ENCODE measurements at regions not wholly inside any gene's neighbourhood (a gene's known extent, or its start where the extent isn't known, plus 50 kb on each side); places are given as distances from the start of the nearest gene placed in this dataset.

- peaks cover 9% of the 10 kb centered on the region; the same call in 1 of the 2 replicates for H3K9me3 ChIP-seq (ENCODE audit: insufficient read depth, low read length)
- H3K4me3 ChIP-seq (ENCODE audit: insufficient read length, low read depth) = no peak overlapping the region
- no peaks in the 10 kb centered on the region for H3K36me3 ChIP-seq (ENCODE audit: insufficient read depth, insufficient read length, low read length)
- no peak overlapping the region for H3K9ac ChIP-seq (ENCODE audit: insufficient read length, low read depth)
- no peaks in the 10 kb centered on the region for H3K4me1 ChIP-seq (ENCODE audit: insufficient read depth, insufficient read length)
- no peak for TF ChIP-seq YY1 (IDR thresholded peaks at IDR 0.05; ENCODE audit: insufficient read depth, insufficient read length)
- no peak for TF ChIP-seq ZNF274 (IDR thresholded peaks at IDR 0.05; ENCODE audit: low read depth, low read length)
- no peak for TF ChIP-seq SUZ12 (IDR thresholded peaks at IDR 0.05; ENCODE audit: extremely low read depth, insufficient read depth, insufficient read length)
- no peak for DNase-seq (ENCODE audit: low read depth, low spot score)
- no peaks in the 10 kb centered on the region for H3K27me3 ChIP-seq (ENCODE audit: insufficient read depth, insufficient read length)
Observed at GRCh38 chr7:12766416-12766815, 79.0 kb downstream of the ARL4A start.

- Histone ChIP-seq H3K9me3 (ENCODE audit: insufficient read depth, low read length) (no peaks in the 10 kb centered on the region), H3K36me3 (ENCODE audit: insufficient read depth, insufficient read length, low read length) (no peaks in the 10 kb centered on the region), H3K4me3 (ENCODE audit: insufficient read length, low read depth) (no peak overlapping the region), H3K27me3 (ENCODE audit: insufficient read depth, insufficient read length) (no peaks in the 10 kb centered on the region), H3K4me1 (ENCODE audit: insufficient read depth, insufficient read length) (no peaks in the 10 kb centered on the region), H3K9ac (ENCODE audit: insufficient read length, low read depth) (no peak overlapping the region)
- DNase-seq (ENCODE audit: low read depth, low spot score) = no peak
- TF ChIP-seq SUZ12 (IDR thresholded peaks at IDR 0.05; ENCODE audit: extremely low read depth, insufficient read depth, insufficient read length) (no peak), ZNF274 (IDR thresholded peaks at IDR 0.05; ENCODE audit: low read depth, low read length) (no peak), YY1 (IDR thresholded peaks at IDR 0.05; ENCODE audit: insufficient read depth, insufficient read length) (no peak)
Observed at GRCh38 chr7:12768948-12769347, 81.5 kb downstream of the ARL4A start.

DNA sequence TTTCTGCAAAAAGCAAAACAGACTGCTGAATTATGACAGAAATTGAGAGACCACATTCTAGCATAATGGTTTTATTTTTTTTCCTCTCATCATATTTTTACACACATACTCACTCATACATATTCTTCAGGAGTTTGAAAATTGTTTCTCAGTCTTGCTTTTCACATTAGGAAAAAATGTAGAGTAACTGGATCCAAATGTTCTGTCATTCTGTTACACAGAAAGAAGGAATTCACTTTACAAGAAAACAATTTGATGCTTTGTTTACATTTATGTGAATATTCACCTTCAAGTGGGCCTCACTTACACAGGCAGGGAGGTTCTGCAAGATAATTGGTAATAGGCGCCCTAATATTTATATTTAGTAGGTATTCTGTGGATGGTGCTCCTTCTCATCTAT lies 82.0 kb downstream of the ARL4A start:
- no peak for DNase-seq (ENCODE audit: low read depth, low spot score)
- H3K36me3 ChIP-seq (ENCODE audit: insufficient read depth, insufficient read length, low read length) = no peaks in the 10 kb centered on the region
- no peak overlapping the region for H3K4me3 ChIP-seq (ENCODE audit: insufficient read length, low read depth)
- no peak overlapping the region for H3K9ac ChIP-seq (ENCODE audit: insufficient read length, low read depth)
- TF ChIP-seq ZNF274 (IDR thresholded peaks at IDR 0.05; ENCODE audit: low read depth, low read length) (no peak), SUZ12 (IDR thresholded peaks at IDR 0.05; ENCODE audit: extremely low read depth, insufficient read depth, insufficient read length) (no peak), YY1 (IDR thresholded peaks at IDR 0.05; ENCODE audit: insufficient read depth, insufficient read length) (no peak)
- no peaks in the 10 kb centered on the region for H3K4me1 ChIP-seq (ENCODE audit: insufficient read depth, insufficient read length)
- H3K27me3 ChIP-seq (ENCODE audit: insufficient read depth, insufficient read length) = no peaks in the 10 kb centered on the region
- H3K9me3 ChIP-seq (ENCODE audit: insufficient read depth, low read length) = no peaks in the 10 kb centered on the region

GRCh38 chr7:12770227-12770975 lies 83.0 kb downstream of the ARL4A start:
- H3K4me3 ChIP-seq (ENCODE audit: insufficient read length, low read depth) = no peak overlapping the region
- H3K27me3 ChIP-seq (ENCODE audit: insufficient read depth, insufficient read length) = no peaks in the 10 kb centered on the region
- H3K9ac ChIP-seq (ENCODE audit: insufficient read length, low read depth) = no peak overlapping the region
- H3K4me1 ChIP-seq (ENCODE audit: insufficient read depth, insufficient read length) = no peaks in the 10 kb centered on the region
- no peaks in the 10 kb centered on the region for H3K36me3 ChIP-seq (ENCODE audit: insufficient read depth, insufficient read length, low read length)
- TF ChIP-seq YY1 (IDR thresholded peaks at IDR 0.05; ENCODE audit: insufficient read depth, insufficient read length) = no peak
- no peak for TF ChIP-seq SUZ12 (IDR thresholded peaks at IDR 0.05; ENCODE audit: extremely low read depth, insufficient read depth, insufficient read length)
- no peak for TF ChIP-seq ZNF274 (IDR thresholded peaks at IDR 0.05; ENCODE audit: low read depth, low read length)
- peak; percentile 16 for DNase-seq (ENCODE audit: low read depth, low spot score)
- H3K9me3 ChIP-seq (ENCODE audit: insufficient read depth, low read length) = no peaks in the 10 kb centered on the region

DNA sequence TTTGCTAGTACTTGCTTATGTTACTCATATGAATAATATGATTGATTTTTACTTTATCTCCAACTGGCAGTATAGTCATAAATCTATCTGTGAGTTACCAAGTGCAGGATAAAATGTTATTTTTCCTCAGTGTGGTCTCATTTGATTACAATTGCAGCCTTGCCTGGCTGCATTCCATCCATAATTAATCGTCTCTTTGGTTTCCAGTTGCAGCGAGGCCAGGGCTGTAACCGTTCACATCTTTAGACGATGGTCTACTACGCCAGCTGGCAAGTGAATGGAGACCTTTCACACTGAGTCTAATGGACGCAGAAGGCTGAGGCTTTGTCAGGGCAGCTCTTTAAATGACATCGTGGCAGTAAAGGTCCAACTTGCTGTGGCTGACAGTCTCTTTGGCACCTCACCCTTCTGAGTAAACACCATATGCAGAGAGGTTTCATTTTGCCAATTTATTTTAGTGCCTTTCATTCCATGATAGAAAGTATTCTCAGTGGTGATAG lies 84.0 kb downstream of the ARL4A start:
- Histone ChIP-seq H3K27me3 (ENCODE audit: insufficient read depth, insufficient read length) (no peaks in the 10 kb centered on the region), H3K36me3 (ENCODE audit: insufficient read depth, insufficient read length, low read length) (no peaks in the 10 kb centered on the region), H3K4me1 (ENCODE audit: insufficient read depth, insufficient read length) (no peaks in the 10 kb centered on the region), H3K4me3 (ENCODE audit: insufficient read length, low read depth) (no peak overlapping the region), H3K9me3 (ENCODE audit: insufficient read depth, low read length) (no peaks in the 10 kb centered on the region), H3K9ac (ENCODE audit: insufficient read length, low read depth) (no peak overlapping the region)
- TF ChIP-seq ZNF274 (IDR thresholded peaks at IDR 0.05; ENCODE audit: low read depth, low read length) = no peak
- TF ChIP-seq YY1 (IDR thresholded peaks at IDR 0.05; ENCODE audit: insufficient read depth, insufficient read length) = no peak
- TF ChIP-seq SUZ12 (IDR thresholded peaks at IDR 0.05; ENCODE audit: extremely low read depth, insufficient read depth, insufficient read length) = no peak
- no peak for DNase-seq (ENCODE audit: low read depth, low spot score)

DNA sequence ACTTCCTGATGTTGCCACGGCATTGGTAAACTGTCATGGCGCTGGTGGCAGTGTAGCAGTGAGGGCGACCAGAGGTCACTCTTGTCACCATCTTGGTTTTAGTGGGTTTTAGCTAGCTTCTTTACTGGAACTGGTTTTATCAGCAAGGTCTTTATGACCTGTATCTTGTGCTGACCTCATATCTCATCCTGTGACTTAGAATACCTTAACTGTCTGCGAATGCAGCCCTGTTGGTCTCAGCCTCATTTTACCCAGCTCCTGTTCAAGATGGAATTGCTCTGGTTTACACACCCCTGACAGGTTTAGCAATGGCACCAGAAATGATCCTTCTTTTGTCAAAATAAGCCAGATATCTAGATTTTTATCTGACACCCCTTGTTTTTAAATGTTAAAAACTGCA lies 85.3 kb downstream of the ARL4A start:
- H3K27me3 ChIP-seq (ENCODE audit: insufficient read depth, insufficient read length) = no peaks in the 10 kb centered on the region
- no peaks in the 10 kb centered on the region for H3K4me1 ChIP-seq (ENCODE audit: insufficient read depth, insufficient read length)
- no peaks in the 10 kb centered on the region for H3K36me3 ChIP-seq (ENCODE audit: insufficient read depth, insufficient read length, low read length)
- no peak overlapping the region for H3K9ac ChIP-seq (ENCODE audit: insufficient read length, low read depth)
- TF ChIP-seq SUZ12 (IDR thresholded peaks at IDR 0.05; ENCODE audit: extremely low read depth, insufficient read depth, insufficient read length) (no peak), YY1 (IDR thresholded peaks at IDR 0.05; ENCODE audit: insufficient read depth, insufficient read length) (no peak)
- H3K4me3 ChIP-seq (ENCODE audit: insufficient read length, low read depth) = no peak overlapping the region
- no peaks in the 10 kb centered on the region for H3K9me3 ChIP-seq (ENCODE audit: insufficient read depth, low read length)
- no peak for DNase-seq (ENCODE audit: low read depth, low spot score)

DNA sequence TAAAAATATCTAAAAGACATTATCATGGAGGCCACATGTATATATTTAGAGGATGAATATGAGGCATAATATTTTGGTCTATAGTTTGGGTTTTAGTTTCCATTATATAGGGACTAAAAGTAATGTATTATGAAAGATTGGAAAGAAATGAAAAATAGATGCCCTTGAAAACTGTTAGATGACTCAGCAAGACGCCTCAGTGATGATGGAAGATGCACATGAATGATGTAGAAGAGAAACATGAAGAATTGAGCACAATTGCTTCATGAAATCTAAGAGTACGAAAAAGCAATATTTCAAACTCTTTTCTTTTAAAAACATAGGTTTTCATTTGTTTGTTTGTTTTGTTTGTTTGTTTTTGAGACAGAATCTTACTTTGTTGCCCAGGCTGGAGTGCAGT lies 89.8 kb downstream of the ARL4A start:
- H3K9ac ChIP-seq (ENCODE audit: insufficient read length, low read depth) = no peak overlapping the region
- H3K36me3 ChIP-seq (ENCODE audit: insufficient read depth, insufficient read length, low read length) = no peaks in the 10 kb centered on the region
- no peaks in the 10 kb centered on the region for H3K4me1 ChIP-seq (ENCODE audit: insufficient read depth, insufficient read length)
- no peak overlapping the region for H3K4me3 ChIP-seq (ENCODE audit: insufficient read length, low read depth)
- H3K27me3 ChIP-seq (ENCODE audit: insufficient read depth, insufficient read length) = no peaks in the 10 kb centered on the region
- no peak for TF ChIP-seq SUZ12 (IDR thresholded peaks at IDR 0.05; ENCODE audit: extremely low read depth, insufficient read depth, insufficient read length)
- TF ChIP-seq YY1 (IDR thresholded peaks at IDR 0.05; ENCODE audit: insufficient read depth, insufficient read length) = no peak
- TF ChIP-seq ZNF274 (IDR thresholded peaks at IDR 0.05; ENCODE audit: low read depth, low read length) = no peak
- no peaks in the 10 kb centered on the region for H3K9me3 ChIP-seq (ENCODE audit: insufficient read depth, low read length)
- DNase-seq (ENCODE audit: low read depth, low spot score) = no peak
